GM21717 (cell line): ENCODE measurements at regions not wholly inside any gene's neighbourhood (a gene's known extent, or its start where the extent isn't known, plus 50 kb on each side); places are given as distances from the start of the nearest gene placed in this dataset.

ENCODE experiments used
- ATAC-seq: cut with Tn5 transposase; IDR thresholded peaks from one replicate; pipeline ENCODE4 v1.9.1; 2021; ENCODE audit warnings: mild to moderate bottlenecking, moderate library complexity; ENCODE audit not compliant: unreplicated experiment

DNA sequence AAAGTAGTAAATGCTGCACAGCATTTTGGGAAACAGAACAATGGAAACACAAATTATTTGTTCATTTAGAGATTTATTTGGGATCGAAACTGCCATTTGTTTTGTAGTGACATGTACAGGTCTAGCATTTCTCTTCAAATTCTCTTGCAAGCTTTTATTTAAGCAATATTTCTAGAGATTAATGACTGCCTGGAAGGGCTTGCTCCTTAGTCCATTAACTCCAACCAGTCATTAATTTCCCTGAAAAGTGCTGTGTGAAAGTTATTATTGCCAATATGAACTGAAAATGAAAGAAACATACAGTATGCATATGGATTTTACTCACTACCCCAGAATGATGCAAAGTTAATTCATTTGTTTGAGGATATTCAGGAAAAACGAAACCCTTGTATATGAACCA, 1349.6 kb upstream of the FLRT2 start:
- no peak for ATAC-seq

DNA sequence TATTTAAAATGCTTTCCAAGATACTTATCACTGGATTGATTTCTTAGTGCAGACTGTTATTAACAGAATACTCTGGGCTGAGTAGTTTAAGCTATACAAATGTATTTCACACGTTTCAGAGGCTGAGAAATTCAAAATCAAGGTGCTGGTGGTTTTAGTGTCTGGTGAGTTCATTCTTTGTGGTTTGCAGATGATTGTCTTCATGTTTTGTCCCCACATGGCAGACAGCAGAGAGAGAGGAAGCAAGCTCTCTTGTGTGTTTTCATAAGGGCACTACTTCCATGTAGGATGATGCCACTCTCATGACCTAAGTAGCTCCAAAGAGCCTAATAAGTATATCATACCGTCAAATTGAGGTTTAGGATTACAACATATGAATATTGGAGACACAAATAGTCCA, 1348.9 kb upstream of the FLRT2 start:
- no peak for ATAC-seq

GRCh38 chr14:84195514-84195913, 1334.4 kb upstream of the FLRT2 start:
- ATAC-seq = no peak

DNA sequence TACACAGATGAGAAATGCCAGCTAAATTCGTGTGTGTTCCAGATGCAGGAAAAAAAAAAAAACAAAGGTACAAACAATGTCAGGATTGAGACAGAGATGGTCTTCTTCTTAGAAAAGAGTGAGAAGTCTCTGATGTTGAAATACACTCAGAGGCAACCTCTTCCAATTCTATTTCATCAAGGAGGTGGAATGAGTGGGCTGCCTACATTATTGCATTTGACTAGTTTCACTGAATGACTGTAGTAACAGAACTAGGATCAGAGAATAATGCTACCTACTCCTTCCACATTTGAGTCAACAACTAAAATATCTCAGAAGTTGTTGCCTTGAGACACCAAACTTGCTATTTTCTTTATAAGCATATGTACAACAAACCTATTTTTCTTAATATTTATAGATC, 1332.2 kb upstream of the FLRT2 start:
- no peak for ATAC-seq

DNA sequence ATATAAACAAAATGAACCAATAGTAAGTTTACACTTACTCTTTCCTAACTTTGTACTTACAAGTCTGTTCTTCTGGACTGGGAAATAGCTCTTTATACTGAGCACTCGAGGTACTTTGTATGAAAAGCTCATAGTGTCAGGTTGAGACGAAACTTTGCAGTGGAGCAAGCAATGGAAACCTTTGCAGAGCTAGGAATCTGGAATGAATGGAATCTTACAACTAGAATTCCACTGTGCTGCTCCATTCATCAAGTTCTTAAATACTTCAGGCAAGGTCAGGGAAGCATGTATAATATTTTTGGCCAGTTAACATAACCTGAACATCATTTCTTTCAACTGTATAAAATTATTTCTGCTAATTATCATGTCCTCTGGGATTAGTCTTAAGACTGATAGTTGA, 1327.5 kb upstream of the FLRT2 start:
- no peak for ATAC-seq

GRCh38 chr14:84203896-84204295, 1326.0 kb upstream of the FLRT2 start:
- no peak for ATAC-seq

DNA sequence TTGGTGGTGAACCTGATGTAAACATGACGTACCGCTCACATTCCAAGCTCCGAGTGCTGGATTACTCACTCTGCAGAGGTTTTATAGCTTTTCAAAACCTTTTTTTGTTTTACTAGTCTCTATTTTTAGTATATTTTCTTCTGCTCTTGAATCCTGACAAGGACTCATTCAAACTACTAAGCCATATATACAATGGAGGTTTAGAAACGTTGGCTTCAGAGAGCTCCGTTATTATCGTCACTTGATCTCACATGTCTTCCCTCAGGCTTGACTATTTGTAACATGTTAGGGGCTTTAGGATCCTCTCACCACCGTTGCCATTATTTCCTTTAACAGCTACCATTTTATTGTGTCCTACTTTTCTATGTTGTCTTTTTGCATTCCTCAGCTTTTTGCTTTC, 1321.5 kb upstream of the FLRT2 start:
- no peak for ATAC-seq

GRCh38 chr14:84209031-84209430, 1320.9 kb upstream of the FLRT2 start:
- no peak for ATAC-seq

DNA sequence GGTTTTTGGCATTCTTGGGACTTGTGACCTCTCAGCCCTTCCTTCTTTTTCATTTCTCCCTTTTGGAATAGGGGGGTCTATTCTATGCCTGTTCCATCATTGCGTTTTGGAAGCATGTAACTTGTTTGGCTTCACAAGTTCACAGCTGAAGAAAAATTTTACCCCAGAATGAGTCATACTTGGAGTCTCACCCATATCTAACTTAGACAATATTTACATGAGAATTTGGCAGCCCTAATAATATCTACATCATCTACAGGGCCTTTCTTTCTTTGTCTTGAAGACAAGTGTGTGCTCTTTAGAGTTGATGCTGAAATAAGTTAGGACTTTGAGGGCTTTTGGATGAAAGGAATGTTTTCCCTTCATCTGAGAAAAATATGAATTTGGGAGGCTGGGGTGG, 1312.9 kb upstream of the FLRT2 start:
- ATAC-seq = no peak

DNA sequence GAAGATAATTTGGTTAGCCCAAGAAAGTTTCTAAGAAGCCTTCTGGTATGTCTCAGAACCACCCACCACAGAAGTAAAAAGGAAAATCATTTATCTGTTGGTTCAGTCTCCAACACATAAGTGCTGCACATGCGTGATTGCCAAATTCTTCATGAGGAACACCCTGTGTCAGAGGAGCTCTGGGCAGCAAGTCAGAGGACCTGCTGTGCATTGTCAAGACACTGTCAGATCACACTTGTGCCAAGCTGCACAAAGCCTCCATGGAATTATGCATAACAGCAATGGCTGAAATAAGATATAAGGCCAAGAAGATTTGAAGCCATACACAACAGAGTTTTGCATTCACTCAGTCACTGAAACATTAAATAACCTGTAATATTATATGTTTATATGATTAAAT, 1304.7 kb upstream of the FLRT2 start:
- ATAC-seq = no peak

DNA sequence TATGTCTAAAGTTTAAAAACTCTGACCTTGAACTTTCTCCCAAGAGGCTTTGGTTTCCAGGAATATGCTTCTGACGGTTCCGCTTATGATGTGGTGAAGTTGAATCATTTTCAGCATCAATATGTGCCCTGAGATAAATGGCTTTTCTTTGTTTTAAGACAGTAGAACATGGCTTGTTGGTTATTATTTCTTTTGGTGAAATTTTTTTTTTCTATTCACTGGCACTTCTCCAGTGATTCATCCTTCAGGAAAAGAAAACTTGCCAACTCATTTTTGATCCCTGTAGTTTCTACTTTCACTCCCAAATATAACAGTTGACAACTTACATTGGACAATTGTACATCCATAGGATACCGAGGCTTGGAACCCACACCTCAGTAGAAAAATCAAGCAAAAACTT, 1301.2 kb upstream of the FLRT2 start:
- ATAC-seq = no peak

GRCh38 chr14:84234281-84234680, 1295.7 kb upstream of the FLRT2 start:
- ATAC-seq = no peak

GRCh38 chr14:84236290-84236689, 1293.7 kb upstream of the FLRT2 start:
- ATAC-seq = no peak

DNA sequence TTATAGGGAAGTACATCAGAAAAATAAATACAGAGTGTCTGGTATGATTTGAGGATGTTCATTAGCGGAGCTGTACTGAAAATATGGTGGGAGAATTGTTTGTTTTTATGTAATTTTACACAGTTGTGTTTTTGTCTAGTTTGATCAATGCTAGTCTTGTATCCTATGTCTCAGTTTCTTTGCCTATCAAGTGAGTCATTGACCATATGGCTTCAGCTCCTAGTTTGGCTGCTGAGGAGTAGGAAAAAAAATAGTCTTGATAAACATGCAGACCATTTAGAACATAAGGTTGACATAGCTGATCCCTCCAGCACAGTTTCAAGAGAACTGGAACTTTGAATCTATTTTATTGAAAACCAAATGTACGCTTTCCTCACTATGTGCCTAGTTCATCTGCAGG, 1292.1 kb upstream of the FLRT2 start:
- ATAC-seq = no peak

GRCh38 chr14:84247693-84248092, 1282.3 kb upstream of the FLRT2 start:
- ATAC-seq = no peak

- no peak for ATAC-seq
These were observed 1279.1 kb upstream of the FLRT2 start for GRCh38 chr14:84250893-84251292.

DNA sequence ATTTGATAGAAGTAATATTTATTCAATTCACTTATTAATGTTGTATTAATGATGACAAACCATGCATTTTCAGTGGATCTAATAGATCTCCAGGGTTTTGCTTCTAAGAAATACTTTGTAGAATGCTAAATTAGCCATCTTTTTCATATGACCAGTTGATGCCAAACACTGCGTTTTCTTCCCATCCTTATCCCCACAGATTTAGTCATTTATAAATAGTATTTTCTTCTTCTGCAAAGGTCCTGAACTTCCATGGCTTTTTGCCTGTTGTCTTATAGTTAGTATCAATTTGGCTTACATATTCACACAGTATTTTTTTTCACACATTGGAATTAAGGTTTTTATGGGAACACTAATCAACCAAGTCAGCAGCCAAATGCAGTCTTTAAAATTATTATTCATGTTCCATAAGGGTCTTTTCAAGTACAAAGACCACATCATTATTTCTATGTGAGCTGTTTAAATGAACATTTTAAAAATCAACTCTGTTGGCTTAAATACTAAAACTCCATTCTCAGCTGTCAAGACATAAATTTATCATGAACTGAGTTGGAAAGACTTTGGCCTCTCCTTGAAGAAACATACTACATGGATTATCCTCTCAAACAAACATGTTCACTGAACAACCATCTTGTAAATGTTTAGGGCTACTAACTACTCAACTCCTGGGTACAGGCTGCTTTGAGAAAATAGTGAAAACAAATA, 1278.4 kb upstream of the FLRT2 start:
- ATAC-seq = no peak

GRCh38 chr14:84252706-84253105, 1277.2 kb upstream of the FLRT2 start:
- ATAC-seq = no peak

- no peak for ATAC-seq
These were observed 1276.6 kb upstream of the FLRT2 start for GRCh38 chr14:84253326-84253725.

DNA sequence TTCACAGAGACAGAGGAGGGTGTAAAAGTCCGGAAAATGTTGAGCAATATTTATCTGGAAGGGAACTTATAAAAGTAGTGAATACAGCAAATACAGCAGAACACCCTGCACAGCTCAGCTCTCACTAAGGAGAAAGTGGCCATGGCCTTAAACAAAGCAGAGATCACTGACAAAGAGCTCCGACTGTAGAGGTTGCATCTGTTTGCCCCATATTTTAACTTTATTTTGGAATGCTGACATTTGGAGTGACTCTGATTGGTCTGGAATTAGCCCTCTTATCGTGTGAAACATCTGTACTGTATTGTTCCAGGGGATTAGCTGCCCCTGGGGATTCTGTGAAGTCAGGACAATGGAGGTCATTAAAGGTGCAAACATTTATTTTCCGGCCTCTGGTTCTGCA, 1275.7 kb upstream of the FLRT2 start:
- ATAC-seq = no peak

DNA sequence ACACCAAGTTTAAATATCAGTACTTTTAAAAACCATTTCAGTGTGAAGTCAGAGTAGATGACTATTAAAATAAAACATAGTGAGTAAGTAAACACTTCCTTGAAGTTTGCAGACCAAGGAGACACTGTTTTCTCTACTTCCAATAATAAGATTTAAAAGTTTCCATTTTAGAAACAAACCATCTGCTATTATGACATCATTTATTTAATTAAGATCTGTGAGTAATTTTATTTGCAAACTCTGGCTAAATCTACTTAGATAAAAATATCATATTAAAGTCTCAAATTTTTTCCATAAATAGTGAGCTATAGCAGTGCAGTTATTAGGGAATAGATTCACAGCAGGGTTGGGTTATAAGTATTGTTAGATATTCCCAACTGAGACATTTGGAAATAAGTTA, 1267.0 kb upstream of the FLRT2 start:
- ATAC-seq = no peak

DNA sequence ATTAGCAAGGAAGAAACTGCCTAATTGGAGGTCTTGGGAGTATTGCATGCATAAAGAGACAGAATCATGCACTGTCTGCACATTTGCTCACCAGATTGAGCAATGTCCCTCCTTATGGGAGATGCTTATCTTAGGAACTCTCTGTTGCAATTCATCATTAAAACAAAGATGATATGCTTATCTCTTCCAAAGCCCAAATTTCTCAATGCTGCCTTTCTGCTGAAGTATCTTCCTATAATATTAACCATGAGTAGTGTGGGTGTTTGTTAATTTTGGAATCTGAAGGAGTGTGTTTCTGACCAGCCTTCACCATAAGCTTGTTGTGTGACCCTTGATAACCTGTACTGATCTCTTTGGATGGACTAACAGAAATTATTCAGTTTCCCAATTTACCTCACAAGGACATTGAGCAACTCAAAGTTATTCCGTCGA, 1257.6 kb upstream of the FLRT2 start:
- no peak for ATAC-seq

DNA sequence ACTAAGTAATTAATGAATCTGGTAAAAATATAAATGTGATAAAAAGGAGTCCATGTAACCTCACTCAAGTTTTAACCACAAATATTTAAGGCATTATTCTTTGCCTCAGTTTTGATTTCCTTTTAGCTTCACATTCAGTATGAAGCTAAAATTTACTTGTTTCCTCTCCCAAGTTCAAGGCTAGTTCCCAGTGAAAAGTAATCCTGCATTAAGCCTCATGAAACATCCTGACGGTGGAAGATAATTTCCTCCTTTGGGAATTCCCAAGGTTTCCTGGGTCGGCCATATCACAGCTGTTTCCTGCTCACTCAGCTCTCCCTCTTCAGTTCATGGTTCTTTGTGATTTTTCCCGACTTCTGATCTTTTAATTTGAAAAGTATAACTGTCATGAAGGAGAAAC, 1256.8 kb upstream of the FLRT2 start:
- ATAC-seq = no peak
